ENCODE measurements at regions not wholly inside any gene's neighbourhood (a gene's known extent, or its start where the extent isn't known, plus 50 kb on each side); places are given as distances from the start of the nearest gene placed in this dataset.

GRCh38 chr7:126213876-126214275 lies 1038.9 kb downstream of the GRM8 start:
- Histone ChIP-seq H3K4me1 (no peaks in the 10 kb centered on the region), H3K36me3 (no peaks in the 10 kb centered on the region), H3K27me3 (no peaks in the 10 kb centered on the region; the same call in 1 of the 2 replicates), H3K9me3 (replicated peaks) (no peaks in the 10 kb centered on the region), H3K4me3 (no peak overlapping the region), H3K27ac (no peak overlapping the region)
- no peak for DNase-seq

GRCh38 chr7:126211875-126212274 lies 1040.9 kb downstream of the GRM8 start:
- no peak for DNase-seq
- Histone ChIP-seq H3K27ac (no peak overlapping the region), H3K27me3 (no peaks in the 10 kb centered on the region; the same call in 1 of the 2 replicates), H3K4me3 (no peak overlapping the region), H3K9me3 (replicated peaks) (no peaks in the 10 kb centered on the region), H3K36me3 (no peaks in the 10 kb centered on the region), H3K4me1 (no peaks in the 10 kb centered on the region)

- H3K9me3 ChIP-seq (replicated peaks): no peaks in the 10 kb centered on the region
- no peak overlapping the region for H3K27ac ChIP-seq
- no peak overlapping the region for H3K4me3 ChIP-seq
- no peaks in the 10 kb centered on the region for H3K4me1 ChIP-seq
- H3K36me3 ChIP-seq: no peaks in the 10 kb centered on the region
- no peak for DNase-seq
- H3K27me3 ChIP-seq: no peaks in the 10 kb centered on the region; the same call in 1 of the 2 replicates
Observed at GRCh38 chr7:126210707-126211106, 1042.0 kb downstream of the GRM8 start.

GRCh38 chr7:126203185-126203584 lies 1049.6 kb downstream of the GRM8 start:
- H3K27ac ChIP-seq: no peak overlapping the region
- H3K9me3 ChIP-seq (replicated peaks): no peaks in the 10 kb centered on the region
- H3K4me3 ChIP-seq: no peak overlapping the region
- no peaks in the 10 kb centered on the region for H3K36me3 ChIP-seq
- H3K4me1 ChIP-seq: no peaks in the 10 kb centered on the region
- no peaks in the 10 kb centered on the region for H3K27me3 ChIP-seq
- DNase-seq: no peak

GRCh38 chr7:126202177-126202576 lies 1050.6 kb downstream of the GRM8 start:
- Histone ChIP-seq H3K27me3 (no peaks in the 10 kb centered on the region), H3K4me3 (no peak overlapping the region), H3K9me3 (replicated peaks) (no peaks in the 10 kb centered on the region), H3K27ac (no peak overlapping the region), H3K4me1 (no peaks in the 10 kb centered on the region), H3K36me3 (no peaks in the 10 kb centered on the region)
- DNase-seq: no peak

GRCh38 chr7:126185959-126186580 lies 1066.7 kb downstream of the GRM8 start:
- Histone ChIP-seq H3K4me1 (no peaks in the 10 kb centered on the region), H3K36me3 (no peaks in the 10 kb centered on the region), H3K27me3 (no peaks in the 10 kb centered on the region), H3K9me3 (replicated peaks) (no peaks in the 10 kb centered on the region), H3K4me3 (no peak overlapping the region), H3K27ac (no peak overlapping the region)
- peak; percentile 77 to 84 for DNase-seq

GRCh38 chr7:126179916-126180315 lies 1072.8 kb downstream of the GRM8 start:
- H3K4me1 ChIP-seq: no peaks in the 10 kb centered on the region
- no peak overlapping the region for H3K27ac ChIP-seq
- no peak overlapping the region for H3K4me3 ChIP-seq
- no peak for DNase-seq
- no peaks in the 10 kb centered on the region for H3K27me3 ChIP-seq
- H3K36me3 ChIP-seq: no peaks in the 10 kb centered on the region
- H3K9me3 ChIP-seq (replicated peaks): no peaks in the 10 kb centered on the region

- no peaks in the 10 kb centered on the region for H3K9me3 ChIP-seq (replicated peaks)
- no peak for DNase-seq
- H3K4me3 ChIP-seq: no peak overlapping the region
- H3K4me1 ChIP-seq: no peaks in the 10 kb centered on the region
- H3K27me3 ChIP-seq: no peaks in the 10 kb centered on the region
- H3K36me3 ChIP-seq: no peaks in the 10 kb centered on the region
- no peak overlapping the region for H3K27ac ChIP-seq
Observed at GRCh38 chr7:126178865-126179264, 1073.9 kb downstream of the GRM8 start.

- Histone ChIP-seq H3K27ac (no peak overlapping the region), H3K4me3 (no peak overlapping the region), H3K27me3 (no peaks in the 10 kb centered on the region), H3K36me3 (no peaks in the 10 kb centered on the region), H3K9me3 (replicated peaks) (no peaks in the 10 kb centered on the region), H3K4me1 (no peaks in the 10 kb centered on the region)
- DNase-seq: no peak
Observed at GRCh38 chr7:126177782-126178181, 1075.0 kb downstream of the GRM8 start.

- Histone ChIP-seq H3K27me3 (no peaks in the 10 kb centered on the region), H3K36me3 (no peaks in the 10 kb centered on the region), H3K4me1 (no peaks in the 10 kb centered on the region), H3K4me3 (no peak overlapping the region), H3K27ac (no peak overlapping the region), H3K9me3 (replicated peaks) (no peaks in the 10 kb centered on the region)
- no peak for DNase-seq
Observed at GRCh38 chr7:126166645-126167044, 1086.1 kb downstream of the GRM8 start.

GRCh38 chr7:126163647-126164046 lies 1089.1 kb downstream of the GRM8 start:
- Histone ChIP-seq H3K27ac (no peak overlapping the region), H3K4me1 (no peaks in the 10 kb centered on the region), H3K9me3 (replicated peaks) (no peaks in the 10 kb centered on the region), H3K27me3 (no peaks in the 10 kb centered on the region), H3K36me3 (no peaks in the 10 kb centered on the region), H3K4me3 (no peak overlapping the region)
- DNase-seq: no peak

GRCh38 chr7:126157391-126157790 lies 1095.3 kb downstream of the GRM8 start:
- Histone ChIP-seq H3K4me1 (no peaks in the 10 kb centered on the region), H3K27me3 (no peaks in the 10 kb centered on the region)

GRCh38 chr7:126150278-126150958 lies 1102.3 kb downstream of the GRM8 start:
- H3K9me3 ChIP-seq (replicated peaks): no peaks in the 10 kb centered on the region
- H3K36me3 ChIP-seq: no peaks in the 10 kb centered on the region
- H3K27me3 ChIP-seq: no peaks in the 10 kb centered on the region
- no peaks in the 10 kb centered on the region for H3K4me1 ChIP-seq
- no peak overlapping the region for H3K27ac ChIP-seq
- H3K4me3 ChIP-seq: no peak overlapping the region
- DNase-seq: no peak

More at GRCh38 chr7:126157391-126157790, 1095.3 kb downstream of the GRM8 start:
- Histone ChIP-seq H3K9me3 (replicated peaks) (no peaks in the 10 kb centered on the region), H3K27ac (no peak overlapping the region), H3K4me3 (no peak overlapping the region), H3K36me3 (no peaks in the 10 kb centered on the region)
- DNase-seq: no peak

GRCh38 chr7:126140858-126141466 lies 1111.8 kb downstream of the GRM8 start:
- Histone ChIP-seq H3K27ac (no peak overlapping the region), H3K4me3 (no peak overlapping the region), H3K27me3 (no peaks in the 10 kb centered on the region), H3K36me3 (no peaks in the 10 kb centered on the region), H3K9me3 (replicated peaks) (no peaks in the 10 kb centered on the region), H3K4me1 (no peaks in the 10 kb centered on the region)
- DNase-seq: no peak

GRCh38 chr7:126119981-126120380 lies 1132.8 kb downstream of the GRM8 start:
- Histone ChIP-seq H3K4me3 (no peak overlapping the region), H3K36me3 (no peaks in the 10 kb centered on the region), H3K9me3 (replicated peaks) (no peaks in the 10 kb centered on the region), H3K27ac (no peak overlapping the region), H3K27me3 (no peaks in the 10 kb centered on the region), H3K4me1 (no peaks in the 10 kb centered on the region)
- no peak for DNase-seq
